ENCODE measurements at regions not wholly inside any gene's neighbourhood (a gene's known extent, or its start where the extent isn't known, plus 50 kb on each side); places are given as distances from the start of the nearest gene placed in this dataset.
"Not testable (repeated sequence)": the region's sequence is repeated elsewhere in the genome, so short reads cannot be mapped to it uniquely, and the experiment has no call there.

DNA sequence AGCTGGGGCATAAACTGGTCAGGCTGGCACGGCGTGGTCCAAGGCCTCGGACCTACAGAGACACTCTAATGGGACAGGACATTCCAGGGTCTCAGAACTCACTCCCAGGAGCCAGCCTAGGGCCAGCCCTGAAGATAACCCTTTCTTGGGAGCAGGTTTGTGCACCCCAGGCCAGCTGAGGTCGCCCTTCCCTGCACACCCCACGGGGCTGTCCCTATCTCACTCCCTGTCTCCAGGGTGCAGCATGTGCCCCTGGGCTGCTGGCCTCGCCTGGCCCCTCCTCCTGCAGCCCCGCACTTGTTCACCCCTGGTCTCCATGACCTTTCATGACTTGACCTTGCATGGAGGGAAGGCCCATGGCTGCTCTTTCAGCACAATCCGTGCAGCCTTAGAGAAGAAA lies 1321.8 kb downstream of the BRD1 start:
- Histone ChIP-seq H3K4me1 (ENCODE audit: insufficient read depth, low read length) (no peaks in the 10 kb centered on the region), H3K36me3 (ENCODE audit: insufficient read depth, low read length) (no peaks in the 10 kb centered on the region), H3K27me3 (ENCODE audit: control insufficient read depth in 1 of 2, insufficient read depth in 2 of 2, low read length in 2 of 2) (no peaks in the 10 kb centered on the region), H3K27ac (ENCODE audit: low read depth, low read length) (no peak overlapping the region), H3K9me3 (ENCODE audit: low read length) (no peaks in the 10 kb centered on the region), H3K4me3 (ENCODE audit: low read depth in 1 of 2, low read length in 2 of 2) (no peak overlapping the region), H3K9ac (ENCODE audit: low read length) (no peak overlapping the region)

DNA sequence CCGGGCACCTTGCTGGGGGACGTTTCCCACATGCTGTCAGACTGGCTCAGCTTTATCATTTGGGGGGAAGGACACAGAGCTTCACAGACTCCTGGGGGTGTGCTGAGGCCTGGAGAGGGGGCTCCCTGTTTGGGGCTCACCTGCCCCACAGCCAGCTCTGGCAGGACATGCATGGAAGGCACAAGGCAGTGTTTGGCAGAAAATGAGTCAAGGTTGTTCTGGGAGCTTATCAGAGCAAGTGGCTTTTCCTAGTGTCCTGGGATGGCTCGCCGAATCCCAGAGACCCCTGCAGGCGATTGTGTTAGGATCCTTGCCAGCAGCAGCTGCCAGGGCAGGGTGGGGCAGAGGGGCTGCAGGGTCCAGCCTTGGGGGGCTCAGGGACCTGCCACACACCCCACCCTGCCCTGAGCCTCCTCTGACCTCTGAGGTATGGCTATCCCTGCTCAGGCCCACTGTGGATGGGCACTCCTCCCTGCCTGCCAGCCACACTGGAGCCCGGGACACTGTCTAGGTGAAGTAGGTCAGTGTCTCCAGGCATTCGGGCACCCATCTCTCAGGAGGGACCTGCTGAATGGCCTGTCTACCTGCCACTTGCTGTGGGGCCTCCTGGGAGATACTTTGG lies 1323.0 kb downstream of the BRD1 start:
- H3K27ac ChIP-seq (ENCODE audit: low read depth, low read length) = no peak overlapping the region

DNA sequence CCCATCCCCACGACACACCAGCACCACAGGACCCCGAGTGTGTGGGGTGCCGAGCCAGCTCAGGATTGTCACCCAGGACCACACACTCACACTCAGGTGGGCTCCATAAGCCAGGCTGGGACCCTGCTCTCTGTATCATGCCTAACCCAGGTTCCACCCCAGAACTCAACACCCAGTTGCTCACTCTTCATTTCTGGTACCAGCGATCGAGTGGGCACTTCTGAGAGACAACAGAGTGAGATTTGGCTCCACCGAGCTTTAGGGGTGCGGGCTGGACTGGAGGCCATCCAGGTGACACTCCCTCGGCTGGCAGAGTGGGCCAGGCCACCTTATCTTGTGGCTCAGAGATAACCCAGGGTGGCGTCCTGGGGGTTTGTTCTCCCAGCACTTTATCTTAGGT lies 1323.8 kb downstream of the BRD1 start:
- no peaks in the 10 kb centered on the region for H3K4me1 ChIP-seq (ENCODE audit: insufficient read depth, low read length)

More for the DNA sequence above, 1323.0 kb downstream of the BRD1 start:
- Histone ChIP-seq H3K27me3 (ENCODE audit: control insufficient read depth in 1 of 2, insufficient read depth in 2 of 2, low read length in 2 of 2) (no peaks in the 10 kb centered on the region), H3K4me3 (ENCODE audit: low read depth in 1 of 2, low read length in 2 of 2) (no peak overlapping the region), H3K36me3 (ENCODE audit: insufficient read depth, low read length) (no peaks in the 10 kb centered on the region), H3K9me3 (ENCODE audit: low read length) (no peaks in the 10 kb centered on the region), H3K9ac (ENCODE audit: low read length) (no peak overlapping the region), H3K4me1 (ENCODE audit: insufficient read depth, low read length) (no peaks in the 10 kb centered on the region)

DNA sequence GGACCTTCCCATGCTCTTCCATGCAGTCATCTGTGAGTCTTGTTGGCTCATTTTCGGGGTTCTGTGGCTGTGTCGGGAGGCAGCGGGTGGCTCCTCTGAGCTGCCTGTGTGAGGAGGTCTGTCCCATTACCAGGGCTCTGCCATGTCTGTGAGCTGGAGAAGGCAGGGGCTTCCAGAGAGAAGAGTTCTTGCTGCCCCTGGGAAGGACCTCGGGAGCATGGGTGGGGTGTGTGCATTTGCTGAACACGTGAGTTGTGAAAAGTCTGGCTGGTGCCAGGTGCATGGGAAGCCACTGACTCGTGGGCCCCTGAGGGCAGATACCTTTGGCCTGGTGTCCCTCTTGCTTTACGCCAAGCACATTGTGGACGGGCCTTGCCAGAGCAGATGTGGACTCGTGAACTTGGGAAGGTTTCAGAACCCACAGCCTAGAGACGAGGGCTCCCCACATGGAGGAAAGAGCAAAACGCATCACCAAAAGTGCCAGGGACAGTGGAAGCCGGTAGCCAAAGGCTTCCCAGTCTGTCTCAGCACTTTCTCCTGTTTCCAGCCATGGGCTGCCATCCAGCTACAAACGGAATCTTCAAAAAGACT lies 1324.5 kb downstream of the BRD1 start:
- Histone ChIP-seq H3K4me3 (ENCODE audit: low read depth in 1 of 2, low read length in 2 of 2) (no peak overlapping the region), H3K9me3 (ENCODE audit: low read length) (no peaks in the 10 kb centered on the region), H3K4me1 (ENCODE audit: insufficient read depth, low read length) (no peaks in the 10 kb centered on the region), H3K27ac (ENCODE audit: low read depth, low read length) (no peak overlapping the region), H3K27me3 (ENCODE audit: control insufficient read depth in 1 of 2, insufficient read depth in 2 of 2, low read length in 2 of 2) (no peaks in the 10 kb centered on the region), H3K36me3 (ENCODE audit: insufficient read depth, low read length) (no peaks in the 10 kb centered on the region), H3K9ac (ENCODE audit: low read length) (no peak overlapping the region)

More for the DNA sequence above, 1323.8 kb downstream of the BRD1 start:
- Histone ChIP-seq H3K4me3 (ENCODE audit: low read depth in 1 of 2, low read length in 2 of 2) (no peak overlapping the region), H3K9me3 (ENCODE audit: low read length) (no peaks in the 10 kb centered on the region), H3K36me3 (ENCODE audit: insufficient read depth, low read length) (no peaks in the 10 kb centered on the region), H3K9ac (ENCODE audit: low read length) (no peak overlapping the region), H3K27ac (ENCODE audit: low read depth, low read length) (no peak overlapping the region), H3K27me3 (ENCODE audit: control insufficient read depth in 1 of 2, insufficient read depth in 2 of 2, low read length in 2 of 2) (no peaks in the 10 kb centered on the region)

DNA sequence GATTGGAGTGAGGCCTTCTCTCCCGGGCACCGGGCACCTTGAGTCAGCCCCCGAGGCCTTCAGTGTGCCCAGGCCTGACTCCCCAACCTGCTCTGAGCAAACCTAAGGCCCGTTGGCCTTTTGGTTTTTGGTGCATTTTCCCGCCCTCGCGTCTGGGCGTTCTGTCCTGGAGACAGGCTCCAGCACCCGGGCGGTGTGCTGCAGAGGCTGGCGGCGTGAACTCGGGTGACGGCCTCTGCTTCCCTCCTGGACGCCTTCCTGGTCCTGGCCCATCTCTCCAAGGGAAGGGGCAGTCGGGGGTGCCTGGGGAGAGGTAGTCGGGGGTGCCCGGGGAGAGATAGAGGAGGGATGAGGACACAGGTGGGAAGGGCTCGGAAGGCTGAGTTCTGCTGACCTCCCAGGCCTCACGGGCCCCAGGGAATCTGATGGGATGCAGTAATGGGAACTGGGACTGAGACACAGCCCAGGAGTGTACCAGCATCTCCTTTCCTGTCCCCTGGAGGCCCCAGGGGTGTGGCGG lies 1326.4 kb downstream of the BRD1 start:
- Histone ChIP-seq H3K9me3 (ENCODE audit: low read length) (no peaks in the 10 kb centered on the region), H3K4me3 (ENCODE audit: low read depth in 1 of 2, low read length in 2 of 2) (no peak overlapping the region), H3K4me1 (ENCODE audit: insufficient read depth, low read length) (no peaks in the 10 kb centered on the region), H3K36me3 (ENCODE audit: insufficient read depth, low read length) (no peaks in the 10 kb centered on the region), H3K27me3 (ENCODE audit: control insufficient read depth in 1 of 2, insufficient read depth in 2 of 2, low read length in 2 of 2) (no peaks in the 10 kb centered on the region), H3K27ac (ENCODE audit: low read depth, low read length) (no peak overlapping the region), H3K9ac (ENCODE audit: low read length) (no peak overlapping the region)

DNA sequence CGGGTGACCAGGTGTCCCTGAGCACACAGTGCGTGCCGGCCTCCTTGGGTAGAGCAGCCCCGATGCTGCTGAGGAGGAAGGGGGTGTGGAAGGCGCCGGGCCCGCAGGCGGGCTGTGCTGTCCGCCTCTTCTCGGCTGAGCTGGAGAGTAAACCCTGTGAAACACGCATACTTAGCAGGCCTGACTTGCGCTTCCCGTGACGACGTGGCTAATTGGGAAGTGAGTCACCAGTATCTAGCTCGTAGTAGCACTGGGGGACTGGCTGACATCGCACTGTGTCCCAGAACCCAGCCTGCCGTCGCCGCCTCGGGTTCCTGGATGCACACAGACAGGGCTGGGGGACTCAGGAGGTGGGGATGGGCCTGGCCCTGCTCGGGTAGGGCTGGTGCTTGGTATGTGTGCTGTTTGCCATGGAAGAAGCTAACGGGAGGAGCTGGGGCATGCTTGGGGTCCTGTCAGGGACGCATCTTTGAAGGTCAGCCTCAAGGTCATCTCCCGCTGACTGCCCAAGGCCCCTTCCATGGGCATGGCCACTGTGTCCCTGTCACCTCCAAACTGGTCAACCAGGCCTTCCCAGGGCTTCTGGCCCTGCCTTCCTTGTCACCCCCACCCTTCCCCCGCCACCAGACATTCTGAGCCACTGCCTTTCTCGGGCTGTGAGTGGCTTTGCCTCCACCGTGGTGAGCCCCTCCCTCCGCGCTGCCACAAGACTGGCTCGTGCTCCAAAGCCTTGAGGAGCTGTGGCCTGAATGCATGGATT lies 1327.0 kb downstream of the BRD1 start:
- no peaks in the 10 kb centered on the region for H3K36me3 ChIP-seq (ENCODE audit: insufficient read depth, low read length)
- H3K9ac ChIP-seq (ENCODE audit: low read length) = no peak overlapping the region
- no peak overlapping the region for H3K4me3 ChIP-seq (ENCODE audit: low read depth in 1 of 2, low read length in 2 of 2)
- H3K9me3 ChIP-seq (ENCODE audit: low read length) = no peaks in the 10 kb centered on the region
- H3K27ac ChIP-seq (ENCODE audit: low read depth, low read length) = no peak overlapping the region
- no peaks in the 10 kb centered on the region for H3K27me3 ChIP-seq (ENCODE audit: control insufficient read depth in 1 of 2, insufficient read depth in 2 of 2, low read length in 2 of 2)
- no peaks in the 10 kb centered on the region for H3K4me1 ChIP-seq (ENCODE audit: insufficient read depth, low read length)

DNA sequence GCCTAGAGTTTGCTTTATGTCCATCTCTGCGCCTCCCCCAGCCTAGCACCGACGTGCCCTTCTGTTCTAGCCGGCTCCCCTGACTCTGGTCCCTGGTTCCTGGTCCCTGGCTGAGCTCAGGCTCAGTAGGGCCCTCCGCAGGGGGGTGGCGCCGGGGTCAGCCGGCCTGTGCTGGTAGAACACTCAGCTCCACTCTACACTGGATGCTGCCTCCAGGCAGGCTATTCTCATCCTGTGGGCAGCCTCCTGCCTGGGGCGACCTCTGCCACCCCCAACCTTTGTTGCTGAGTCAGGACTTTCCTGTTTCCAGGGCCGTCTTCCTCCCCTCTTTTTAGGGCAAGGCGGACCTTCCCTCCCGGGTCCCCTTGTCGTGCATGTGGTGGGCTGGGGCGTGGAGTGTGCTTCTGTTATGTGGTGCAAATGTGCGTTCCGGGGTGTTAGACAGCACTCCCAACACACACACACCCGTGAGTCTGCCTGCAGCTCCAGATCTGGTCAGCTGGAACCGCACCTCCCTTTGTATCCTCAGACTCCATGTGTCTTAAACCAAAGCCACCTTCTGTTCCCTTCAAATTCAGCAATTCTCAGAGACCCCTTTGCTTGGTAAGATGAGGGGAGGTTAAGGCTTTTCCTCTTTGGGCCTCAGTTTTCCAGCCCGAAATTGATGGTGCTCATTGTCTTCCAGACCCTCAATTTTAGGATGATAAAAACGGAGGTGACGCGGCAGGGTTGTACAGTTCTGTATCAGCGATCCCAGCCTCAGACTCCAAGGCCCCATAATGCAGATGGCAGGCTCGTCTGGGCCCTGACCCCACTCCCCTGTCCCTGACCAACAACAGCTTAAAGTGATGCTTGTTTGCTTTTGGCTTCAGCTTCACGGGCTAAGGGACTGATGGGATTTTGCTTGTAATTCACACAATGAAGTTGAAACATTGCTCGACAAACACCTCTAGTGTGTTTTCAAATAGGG lies 1327.9 kb downstream of the BRD1 start:
- Histone ChIP-seq H3K27me3 (ENCODE audit: control insufficient read depth in 1 of 2, insufficient read depth in 2 of 2, low read length in 2 of 2) (no peaks in the 10 kb centered on the region), H3K4me3 (ENCODE audit: low read depth in 1 of 2, low read length in 2 of 2) (no peak overlapping the region), H3K4me1 (ENCODE audit: insufficient read depth, low read length) (no peaks in the 10 kb centered on the region), H3K36me3 (ENCODE audit: insufficient read depth, low read length) (no peaks in the 10 kb centered on the region), H3K27ac (ENCODE audit: low read depth, low read length) (no peak overlapping the region), H3K9ac (ENCODE audit: low read length) (no peak overlapping the region), H3K9me3 (ENCODE audit: low read length) (no peaks in the 10 kb centered on the region)

DNA sequence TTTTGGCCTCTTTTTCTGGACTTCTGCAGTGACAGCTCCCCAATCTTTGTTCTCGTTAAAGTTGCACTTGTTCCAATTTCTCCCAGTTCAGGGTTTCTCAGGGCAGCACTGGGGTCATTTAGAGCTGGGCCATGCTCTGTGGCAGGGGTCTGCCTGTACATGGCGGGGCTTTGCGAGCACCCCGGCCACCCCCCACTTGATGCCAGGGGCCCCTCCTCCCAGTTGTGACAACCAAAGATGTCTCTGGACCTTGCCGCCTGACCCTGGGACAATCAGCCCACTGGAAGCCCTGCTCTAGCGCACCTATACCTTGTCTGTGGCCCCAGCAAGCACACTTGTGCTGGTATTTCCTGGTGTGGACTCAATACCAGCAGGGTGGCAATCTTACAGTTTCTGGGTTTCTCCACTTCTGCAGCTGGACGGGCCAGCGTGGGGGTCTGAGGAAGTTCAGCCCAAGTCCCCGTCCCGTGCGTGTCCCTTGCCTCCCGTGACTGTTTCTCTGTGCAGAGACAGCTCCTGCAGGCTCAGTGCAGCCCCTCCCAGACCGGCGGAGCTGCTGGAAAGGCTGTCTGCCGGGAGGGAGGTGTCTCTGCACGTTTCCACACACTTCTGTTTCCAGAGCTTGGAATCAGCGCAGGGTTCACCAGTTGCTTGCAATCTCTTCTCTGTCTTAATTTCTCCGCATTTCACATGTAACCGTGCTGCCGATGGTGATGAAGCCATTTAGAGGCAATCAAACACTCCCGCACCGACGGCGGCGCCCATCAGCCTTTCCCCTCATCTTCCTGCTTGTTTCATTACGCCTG lies 1328.9 kb downstream of the BRD1 start:
- Histone ChIP-seq H3K9me3 (ENCODE audit: low read length) (no peaks in the 10 kb centered on the region), H3K27ac (ENCODE audit: low read depth, low read length) (no peak overlapping the region), H3K27me3 (ENCODE audit: control insufficient read depth in 1 of 2, insufficient read depth in 2 of 2, low read length in 2 of 2) (no peaks in the 10 kb centered on the region), H3K4me3 (ENCODE audit: low read depth in 1 of 2, low read length in 2 of 2) (no peak overlapping the region), H3K36me3 (ENCODE audit: insufficient read depth, low read length) (no peaks in the 10 kb centered on the region), H3K4me1 (ENCODE audit: insufficient read depth, low read length) (no peaks in the 10 kb centered on the region), H3K9ac (ENCODE audit: low read length) (no peak overlapping the region)

DNA sequence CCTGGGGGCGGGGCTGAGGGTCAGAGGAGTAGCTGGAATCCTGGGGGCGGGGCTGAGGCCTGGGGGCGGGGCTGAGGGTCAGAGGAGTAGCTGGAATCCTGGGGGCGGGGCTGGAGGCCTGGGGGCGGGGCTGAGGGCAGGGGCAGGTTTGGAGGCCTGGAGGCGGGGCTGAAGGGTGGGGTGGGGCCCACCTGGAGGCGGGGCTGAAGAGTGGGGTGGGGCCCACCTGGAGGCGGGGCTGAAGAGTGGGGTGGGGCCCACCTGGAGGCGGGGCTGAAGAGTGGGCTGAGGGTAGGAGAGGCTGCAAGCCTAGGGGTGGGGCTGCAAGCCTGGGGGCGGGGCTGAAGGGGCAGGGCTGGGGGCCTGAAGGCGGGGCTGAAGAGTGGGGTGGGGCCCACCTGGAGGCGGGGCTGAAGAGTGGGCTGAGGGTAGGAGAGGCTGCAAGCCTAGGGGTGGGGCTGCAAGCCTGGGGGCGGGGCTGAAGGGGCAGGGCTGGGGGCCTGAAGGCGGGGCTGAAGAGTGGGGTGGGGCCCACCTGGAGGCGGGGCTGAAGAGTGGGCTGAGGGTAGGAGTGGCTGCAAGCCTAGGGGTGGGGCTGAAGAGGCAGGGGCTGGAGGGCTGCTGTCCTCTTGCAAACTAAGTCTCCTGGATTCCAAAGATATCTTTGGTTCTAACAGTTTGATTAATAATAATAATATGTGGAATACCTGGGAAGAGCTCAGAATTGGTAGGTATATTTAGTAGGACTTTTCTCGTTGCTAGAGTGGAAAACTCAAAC lies 1329.7 kb downstream of the BRD1 start:
- not testable (repeated sequence) for H3K27ac ChIP-seq (ENCODE audit: low read depth, low read length); H3K9me3 ChIP-seq (ENCODE audit: low read length); H3K9ac ChIP-seq (ENCODE audit: low read length); H3K4me1 ChIP-seq (ENCODE audit: insufficient read depth, low read length); H3K27me3 ChIP-seq (ENCODE audit: control insufficient read depth in 1 of 2, insufficient read depth in 2 of 2, low read length in 2 of 2); H3K4me3 ChIP-seq (ENCODE audit: low read depth in 1 of 2, low read length in 2 of 2); H3K36me3 ChIP-seq (ENCODE audit: insufficient read depth, low read length)

DNA sequence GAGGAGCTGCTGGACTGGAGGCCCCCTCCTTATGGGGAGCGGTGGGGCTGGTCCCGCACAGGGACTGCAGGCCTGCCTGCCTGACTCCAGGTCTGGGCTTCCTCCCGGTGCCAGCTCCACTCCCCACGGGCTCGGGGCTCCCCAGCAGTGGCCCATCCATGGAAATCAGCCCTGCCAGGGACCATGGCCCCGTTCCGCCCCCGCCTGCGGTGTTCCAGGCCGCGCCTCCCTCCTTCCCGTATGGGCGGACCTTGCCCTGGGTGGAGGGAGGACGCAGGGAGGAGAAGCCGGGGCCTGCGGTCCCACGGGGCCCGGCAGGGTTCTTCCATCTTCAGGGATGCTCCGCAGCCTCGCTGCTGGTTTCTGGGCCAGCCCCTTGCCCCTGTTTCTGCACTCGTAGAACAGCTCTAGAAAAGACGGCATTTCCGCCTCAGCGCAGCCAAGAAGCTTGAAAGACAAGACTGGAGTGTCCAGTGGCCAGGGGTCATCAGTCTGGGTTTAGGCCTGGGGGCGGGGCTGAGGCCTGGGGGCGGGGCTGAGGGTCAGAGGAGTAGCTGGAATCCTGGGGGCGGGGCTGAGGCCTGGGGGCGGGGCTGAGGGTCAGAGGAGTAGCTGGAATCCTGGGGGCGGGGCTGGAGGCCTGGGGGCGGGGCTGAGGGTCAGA lies 1330.6 kb downstream of the BRD1 start:
- H3K27me3 ChIP-seq (ENCODE audit: control insufficient read depth in 1 of 2, insufficient read depth in 2 of 2, low read length in 2 of 2) = peaks cover 0 to 4% of the 10 kb centered on the region in 2 donors

More for the DNA sequence above, 1330.6 kb downstream of the BRD1 start:
- Histone ChIP-seq H3K9ac (ENCODE audit: low read length) (no peak overlapping the region), H3K4me3 (ENCODE audit: low read depth in 1 of 2, low read length in 2 of 2) (no peak overlapping the region), H3K27ac (ENCODE audit: low read depth, low read length) (no peak overlapping the region), H3K4me1 (ENCODE audit: insufficient read depth, low read length) (no peaks in the 10 kb centered on the region), H3K9me3 (ENCODE audit: low read length) (no peaks in the 10 kb centered on the region), H3K36me3 (ENCODE audit: insufficient read depth, low read length) (no peaks in the 10 kb centered on the region)
